ENCODE measurements at regions not wholly inside any gene's neighbourhood (a gene's known extent, or its start where the extent isn't known, plus 50 kb on each side); places are given as distances from the start of the nearest gene placed in this dataset.

DNA sequence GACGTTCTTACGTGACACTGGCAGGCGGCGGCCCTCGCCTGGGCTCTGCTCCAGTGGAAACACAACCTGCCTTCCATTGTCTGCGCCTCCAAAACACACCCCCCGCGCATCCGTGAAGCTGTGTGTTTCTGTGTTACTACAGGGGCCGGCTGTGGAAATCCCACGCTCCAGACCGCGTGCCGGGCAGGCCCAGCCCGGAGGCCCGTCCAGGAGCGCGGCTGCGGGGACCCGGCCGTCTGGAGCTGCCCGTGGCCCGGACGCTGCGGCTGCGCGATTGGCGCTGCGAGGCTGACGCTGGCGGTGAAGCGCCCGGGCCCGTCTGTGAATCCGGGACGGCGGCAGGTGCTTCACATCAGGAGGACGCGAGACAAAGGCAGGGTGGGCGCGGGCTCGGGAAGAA is 670.3 kb upstream of the SALL3 start:
- TF ChIP-seq CTCF (IDR thresholded peaks at IDR 0.05; ENCODE audit: extremely low read depth, insufficient read depth, missing control alignments): no peak
- in situ Hi-C loops (cut with MboI; ENCODE audit: low pct_unique_long_range_greater_than_20kb, low sequenced_read_pairs, unreplicated experiment): no loop called here
- no peak for DNase-seq (ENCODE audit: low spot score)

DNA sequence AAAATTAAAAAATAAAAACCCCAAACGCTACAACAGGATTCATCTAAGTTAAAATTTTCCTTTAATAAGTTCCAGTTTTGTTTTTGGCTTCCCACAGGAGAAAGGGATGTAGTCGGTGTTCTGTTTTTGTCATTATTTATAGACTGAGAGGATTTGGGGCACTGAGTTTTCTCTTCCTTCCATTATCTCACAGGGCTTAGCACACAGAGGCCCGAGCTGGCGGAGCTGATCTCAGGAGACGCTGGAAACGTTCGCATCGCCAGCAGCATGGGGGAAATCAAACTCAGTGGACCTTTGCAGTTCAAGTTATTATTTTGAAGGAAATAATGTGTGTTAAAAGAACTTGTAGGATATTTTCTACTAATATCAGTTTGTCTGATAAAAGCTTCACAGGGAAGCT is 669.7 kb upstream of the SALL3 start:
- no peak for TF ChIP-seq CTCF (IDR thresholded peaks at IDR 0.05; ENCODE audit: extremely low read depth, insufficient read depth, missing control alignments)
- in situ Hi-C loops (cut with MboI; ENCODE audit: low pct_unique_long_range_greater_than_20kb, low sequenced_read_pairs, unreplicated experiment): no loop called here
- DNase-seq (ENCODE audit: low spot score): no peak

GRCh38 chr18:78319264-78319663 is 660.4 kb upstream of the SALL3 start:
- no peak for DNase-seq (ENCODE audit: low spot score)
- TF ChIP-seq CTCF (IDR thresholded peaks at IDR 0.05; ENCODE audit: extremely low read depth, insufficient read depth, missing control alignments): no peak
- in situ Hi-C loops (cut with MboI; ENCODE audit: low pct_unique_long_range_greater_than_20kb, low sequenced_read_pairs, unreplicated experiment): no loop called here

- no peak for DNase-seq (ENCODE audit: low spot score)
- no peak for TF ChIP-seq CTCF (IDR thresholded peaks at IDR 0.05; ENCODE audit: extremely low read depth, insufficient read depth, missing control alignments)
- in situ Hi-C loops (cut with MboI; ENCODE audit: low pct_unique_long_range_greater_than_20kb, low sequenced_read_pairs, unreplicated experiment): no loop called here
These were observed 659.7 kb upstream of the SALL3 start for GRCh38 chr18:78319961-78320360.

DNA sequence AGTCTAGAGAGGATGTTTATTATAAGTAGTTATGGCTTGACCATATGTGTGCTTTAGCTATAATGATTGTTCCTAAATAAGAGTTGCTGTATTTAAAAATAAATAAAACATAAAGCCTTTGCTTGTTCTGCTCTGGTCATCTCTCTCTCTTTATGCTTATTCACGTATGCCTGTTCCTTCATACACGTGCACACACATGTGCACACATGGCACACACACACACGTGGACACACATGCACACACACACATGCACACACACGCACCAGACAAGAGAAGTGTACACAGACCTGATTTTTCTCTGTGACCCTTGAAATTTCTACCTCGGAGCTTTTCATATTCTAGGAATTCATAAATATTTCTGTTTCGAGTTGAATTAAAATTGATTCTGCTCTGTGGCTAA is 658.2 kb upstream of the SALL3 start:
- in situ Hi-C loops (cut with MboI; ENCODE audit: low pct_unique_long_range_greater_than_20kb, low sequenced_read_pairs, unreplicated experiment): no loop called here
- no peak for TF ChIP-seq CTCF (IDR thresholded peaks at IDR 0.05; ENCODE audit: extremely low read depth, insufficient read depth, missing control alignments)
- no peak for DNase-seq (ENCODE audit: low spot score)

GRCh38 chr18:78323453-78324197 is 656.0 kb upstream of the SALL3 start:
- TF ChIP-seq CTCF (IDR thresholded peaks at IDR 0.05; ENCODE audit: extremely low read depth, insufficient read depth, missing control alignments): no peak
- in situ Hi-C loops (cut with MboI; ENCODE audit: low pct_unique_long_range_greater_than_20kb, low sequenced_read_pairs, unreplicated experiment): no loop called here
- no peak for DNase-seq (ENCODE audit: low spot score)
